ENCODE measurements at regions not wholly inside any gene's neighbourhood (a gene's known extent, or its start where the extent isn't known, plus 50 kb on each side); places are given as distances from the start of the nearest gene placed in this dataset.

GRCh38 chr4:96844858-96845490, 1005.1 kb downstream of the PDHA2 start:
- no peak for TF ChIP-seq TAF1 (IDR thresholded peaks at IDR 0.05; ENCODE audit: borderline replicate concordance, low read depth, low read length)
- no peak for TF ChIP-seq POLR2A (IDR thresholded peaks at IDR 0.05; ENCODE audit: low read depth, low read length)
